IMR-90 (cell line): ENCODE measurements at regions not wholly inside any gene's neighbourhood (a gene's known extent, or its start where the extent isn't known, plus 50 kb on each side); places are given as distances from the start of the nearest gene placed in this dataset.

Source experiments
- ATAC-seq: fragments of 200-7000 bp; cut with Tn5 transposase; 2 replicates; pipeline ENCODE4 v1.9.1; 2020; ENCODE audit warnings: low read depth, mild to moderate bottlenecking, moderate library complexity
- BruUV-seq: library from RNA; stranded (reverse); fragments of 400-500 nt; replicated peaks from 2 replicates; lab custom pipeline; 2021; lab: Mats Ljungman, UMichigan
- CTCF ChIA-PET: fragments of 300-600 bp; formaldehyde crosslinking; extraction: SDS; loops from one replicate; lab custom pipeline; 2021; ENCODE audit warnings: antibody characterized with exemption; lab: Yijun Ruan, JAX
- POLR2A ChIA-PET: fragments of 300-600 bp; sonication (Branson Sonifier 250); formaldehyde crosslinking; loops from one replicate; lab custom pipeline; 2022; ENCODE audit warnings: antibody characterized with exemption; ENCODE audit not compliant: unreplicated experiment; lab: Charles Lee
- DNase-seq: peaks from one replicate; pipeline ENCODE4 v3.0.0; 2013
- H2AFZ ChIP-seq: replicated peaks from 2 replicates; pipeline ENCODE3; 2013; ENCODE audit warnings: low read length, mild to moderate bottlenecking; ENCODE audit not compliant: poor library complexity
- H2AK5ac ChIP-seq: 2 replicates; pipeline ENCODE4 v1.6.1; 2013; ENCODE audit warnings: low read depth, low read length, inconsistent platforms
- H2AK9ac ChIP-seq: replicated peaks from 2 replicates; pipeline ENCODE3; 2013; ENCODE audit warnings: mild to moderate bottlenecking, low read depth, low read length, moderate library complexity; ENCODE audit not compliant: poor library complexity
- H2BK120ac ChIP-seq: 2 replicates; pipeline ENCODE4 v1.6.1; 2013; ENCODE audit warnings: low read depth, low read length, inconsistent platforms
- H2BK15ac ChIP-seq: 3 replicates; pipeline ENCODE4 v1.6.1; 2013; ENCODE audit warnings: low read depth, low read length, inconsistent platforms
- H2BK20ac ChIP-seq: 2 replicates; pipeline ENCODE4 v1.6.1; 2013; ENCODE audit warnings: low read depth, mild to moderate bottlenecking, inconsistent platforms, low read length, moderate library complexity
- H2BK5ac ChIP-seq: 2 replicates; pipeline ENCODE4 v1.6.1; 2013; ENCODE audit warnings: mild to moderate bottlenecking, low read depth, low read length, inconsistent platforms; ENCODE audit not compliant: poor library complexity, severe bottlenecking
- H3K14ac ChIP-seq: replicated peaks from 2 replicates; pipeline ENCODE4 v1.6.1; 2013; ENCODE audit warnings: low read depth, low read length, inconsistent platforms
- H3K18ac ChIP-seq: 2 replicates; pipeline ENCODE4 v1.6.1; 2013; ENCODE audit warnings: low read depth, low read length, control low read depth
- H3K23ac ChIP-seq: 2 replicates; pipeline ENCODE4 v1.6.1; 2013; ENCODE audit warnings: low read depth, low read length, inconsistent platforms
- H3K27ac ChIP-seq: 2 replicates; pipeline ENCODE4 v1.5.1; 2013; ENCODE audit warnings: mild to moderate bottlenecking, control low read depth, low read length; ENCODE audit not compliant: insufficient read depth
- H3K27me3 ChIP-seq: 2 replicates; pipeline ENCODE4 v1.6.1; 2013; ENCODE audit warnings: low read length; ENCODE audit not compliant: control insufficient read depth, insufficient read depth
- H3K36me3 ChIP-seq: 2 replicates; pipeline ENCODE4 v1.6.1; 2013; ENCODE audit warnings: low read length, mixed read lengths; ENCODE audit not compliant: control insufficient read depth, insufficient read depth
- H3K4ac ChIP-seq: 2 replicates; pipeline ENCODE4 v1.6.1; 2013; ENCODE audit warnings: low read depth, low read length, inconsistent platforms
- H3K4me1 ChIP-seq: 2 replicates; pipeline ENCODE4 v1.6.1; 2013; ENCODE audit warnings: low read length, mixed read lengths; ENCODE audit not compliant: control insufficient read depth, insufficient read depth
- H3K4me2 ChIP-seq: 2 replicates; pipeline ENCODE4 v1.6.1; 2013; ENCODE audit warnings: low read depth, mild to moderate bottlenecking, control low read depth, low read length, moderate library complexity
- H3K4me3 ChIP-seq: 2 replicates; pipeline ENCODE4 v1.5.1; 2013; ENCODE audit warnings: low read depth, mild to moderate bottlenecking, control low read depth, low read length, moderate library complexity; ENCODE audit not compliant: insufficient read depth
- H3K56ac ChIP-seq: 2 replicates; pipeline ENCODE4 v1.6.1; 2013; ENCODE audit warnings: low read length, inconsistent platforms; ENCODE audit not compliant: insufficient read depth; ENCODE audit errors: extremely low read depth
- H3K79me1 ChIP-seq, 2 experiments: 2 replicates each; pipeline ENCODE4 v1.6.1; 2013; ENCODE audit warnings: low read length in 2 of 2, inconsistent platforms in 1 of 2, low read depth in 1 of 2
- H3K9ac ChIP-seq: 2 replicates; pipeline ENCODE4 v1.6.1; 2013; ENCODE audit warnings: low read depth, low read length, control low read depth
- H3K9me1 ChIP-seq: 2 replicates; pipeline ENCODE4 v1.6.1; 2013; ENCODE audit warnings: low read length, inconsistent platforms; ENCODE audit not compliant: insufficient read depth
- H3K9me3 ChIP-seq: 2 replicates; pipeline ENCODE4 v1.6.1; 2013; ENCODE audit warnings: low read length; ENCODE audit not compliant: control insufficient read depth, insufficient read depth
- H4K20me1 ChIP-seq: 2 replicates; pipeline ENCODE4 v1.6.1; 2013; ENCODE audit warnings: low read length, inconsistent platforms; ENCODE audit not compliant: insufficient read depth
- H4K5ac ChIP-seq: 2 replicates; pipeline ENCODE4 v1.6.1; 2013; ENCODE audit warnings: mild to moderate bottlenecking, low read depth, low read length, control low read depth
- H4K8ac ChIP-seq, 2 experiments: 2 replicates each; pipeline ENCODE4 v1.6.1; 2013; ENCODE audit warnings: low read depth in 2 of 2, low read length in 2 of 2, control low read depth in 1 of 2, inconsistent platforms in 1 of 2
- H4K91ac ChIP-seq: 2 replicates; pipeline ENCODE4 v1.6.1; 2013; ENCODE audit warnings: low read depth, low read length, inconsistent platforms; ENCODE audit not compliant: insufficient read depth
- BHLHE40 ChIP-seq: fragments of 150-350 bp; IDR thresholded peaks from 2 replicates; pipeline ENCODE4 v1.6.1; 2016; ENCODE audit warnings: mild to moderate bottlenecking, low read depth, low read length
- CEBPB ChIP-seq: IDR thresholded peaks from 2 replicates; pipeline ENCODE4 v1.6.1; 2012; ENCODE audit warnings: low read depth, low read length, improper control_type of control experiment
- CHD1 ChIP-seq: IDR thresholded peaks from 2 replicates; pipeline ENCODE4 v1.6.1; 2012; ENCODE audit warnings: low read depth, low read length, improper control_type of control experiment
- CTCF ChIP-seq: conservative IDR thresholded peaks from 2 replicates; pipeline ENCODE4 v1.5.1; 2012; ENCODE audit warnings: mild to moderate bottlenecking, low read depth, low read length, improper control_type of control experiment
- ELK1 ChIP-seq: fragments of 150-350 bp; IDR thresholded peaks from 2 replicates; pipeline ENCODE4 v1.6.1; 2016; ENCODE audit warnings: low read depth, mild to moderate bottlenecking, low read length, moderate library complexity, borderline replicate concordance
- FOS ChIP-seq: fragments of 150-350 bp; IDR thresholded peaks from 2 replicates; pipeline ENCODE4 v1.6.1; 2016; ENCODE audit warnings: low read depth, low read length
- MAFK ChIP-seq: IDR thresholded peaks from 2 replicates; pipeline ENCODE4 v1.6.1; 2012; ENCODE audit warnings: low read depth, low read length, improper control_type of control experiment
- MAZ ChIP-seq: IDR thresholded peaks from 2 replicates; pipeline ENCODE4 v1.6.1; 2012; ENCODE audit warnings: low read depth, mild to moderate bottlenecking, low read length, improper control_type of control experiment, moderate library complexity, borderline replicate concordance
- MXI1 ChIP-seq: IDR thresholded peaks from 2 replicates; pipeline ENCODE4 v1.6.1; 2012; ENCODE audit warnings: low read depth, mild to moderate bottlenecking, low read length, moderate library complexity, borderline replicate concordance
- NFE2L2 ChIP-seq: fragments of 150-350 bp; IDR thresholded peaks from 2 replicates; pipeline ENCODE4 v1.6.1; 2016; ENCODE audit warnings: low read depth, mild to moderate bottlenecking, low read length
- POLR2A ChIP-seq: IDR thresholded peaks from 2 replicates; pipeline ENCODE4 v1.6.1; 2012; ENCODE audit warnings: mild to moderate bottlenecking, low read depth, low read length
- RAD21 ChIP-seq: IDR thresholded peaks from 2 replicates; pipeline ENCODE4 v1.6.1; 2012; ENCODE audit warnings: low read length, improper control_type of control experiment
- RCOR1 ChIP-seq: IDR thresholded peaks from 2 replicates; pipeline ENCODE4 v1.6.1; 2012; ENCODE audit warnings: mild to moderate bottlenecking, low read length, improper control_type of control experiment; ENCODE audit not compliant: insufficient replicate concordance
- RFX5 ChIP-seq: IDR thresholded peaks from 2 replicates; pipeline ENCODE4 v1.8.0; 2012; ENCODE audit warnings: low read depth, mild to moderate bottlenecking, low read length, moderate library complexity
- SMC3 ChIP-seq: fragments of 150-350 bp; IDR thresholded peaks from 2 replicates; pipeline ENCODE4 v1.6.1; 2016; ENCODE audit warnings: low read depth, mild to moderate bottlenecking, antibody characterized with exemption, low read length, moderate library complexity
- USF2 ChIP-seq: fragments of 150-350 bp; IDR thresholded peaks from 2 replicates; pipeline ENCODE4 v1.6.1; 2017; ENCODE audit warnings: mild to moderate bottlenecking, antibody characterized with exemption, low read length, low read depth
- WGBS, 2 experiments: methylation state at CpG; one replicate each; pipeline versions ENCODE4 v1.1.5 to v1.1.7; 2013; ENCODE audit warnings: missing lambda C conversion rate in 2 of 2; ENCODE audit not compliant: insufficient read length in 1 of 2; ENCODE audit errors: extremely low coverage in 2 of 2; 5-methylcytosine and 5-hydroxymethylcytosine counted together
- dilution Hi-C: fragments of 300-500 bp; cut with HindIII; formaldehyde crosslinking; loops from one replicate; pipeline ENCODE4 v1.14.3; 2018; ENCODE audit warnings: low sequenced_read_pairs; ENCODE audit not compliant: unreplicated experiment
- in situ Hi-C: fragments of 300-500 bp; cut with MboI; formaldehyde crosslinking; loops from 3 replicates; pipeline ENCODE4 v1.14.3; 2019; ENCODE audit warnings: low sequenced_read_pairs, inconsistent platforms, mixed read lengths
- intact Hi-C: fragments of 100-400 bp; cut with micrococcal nuclease; formaldehyde crosslinking; loops from 2 replicates; pipeline ENCODE4 v1.10.0; 2022

GRCh38 chr15:53367740-53368139, 391.7 kb downstream of the WDR72 start:
- intact Hi-C loops, result no loop called here
- CTCF ChIA-PET, result no interaction called here
- H2BK15ac ChIP-seq, result no peak overlapping the region

More at GRCh38 chr15:53367740-53368139, 391.7 kb downstream of the WDR72 start:
- Histone ChIP-seq H2BK20ac (no peak overlapping the region), H2AK5ac (no peak overlapping the region), H3K56ac (no peak overlapping the region), H3K4me1 (no peaks in the 10 kb centered on the region), H4K5ac (no peak overlapping the region), H3K79me1 (no peaks in the 10 kb centered on the region), H2AFZ (no peak overlapping the region), H2BK120ac (no peak overlapping the region), H4K8ac (no peak overlapping the region), H3K27me3 (no peaks in the 10 kb centered on the region), H2AK9ac (no peak overlapping the region), H3K27ac (no peak overlapping the region), H3K9me3 (peaks cover 4% of the 10 kb centered on the region; the same call in 1 of the 2 replicates), H3K18ac (no peak overlapping the region), H3K9ac (no peak overlapping the region), H4K91ac (no peak overlapping the region), H4K20me1 (no peaks in the 10 kb centered on the region), H3K4me2 (no peak overlapping the region), H3K23ac (no peak overlapping the region), H3K36me3 (no peaks in the 10 kb centered on the region), H2BK5ac (no peak overlapping the region), H3K4ac (no peak overlapping the region), H3K4me3 (no peak overlapping the region), H3K14ac (no peak overlapping the region), H3K9me1 (no peaks in the 10 kb centered on the region)
- no peak for DNase-seq
- TF ChIP-seq RFX5 (no peak), CHD1 (no peak), RAD21 (no peak), MXI1 (no peak), ELK1 (no peak), FOS (no peak), USF2 (no peak), SMC3 (no peak), RCOR1 (no peak), MAFK (no peak), BHLHE40 (no peak), POLR2A (no peak), MAZ (no peak), CEBPB (no peak), NFE2L2 (no peak), CTCF (no peak)
- WGBS, 2 experiments, result no CpG with 5 or more reads among the region's 1 CpG
- POLR2A ChIA-PET, result no interaction called here
- in situ Hi-C loops, result no loop called here
- no TSS peak for BruUV-seq
- ATAC-seq, result no peak
- dilution Hi-C loops, result no loop called here
